Femur (tissue), 1 donor: ENCODE measurements at regions not wholly inside any gene's neighbourhood (a gene's known extent, or its start where the extent isn't known, plus 50 kb on each side); places are given as distances from the start of the nearest gene placed in this dataset.

Experiments used
- DNase-seq: peaks from one replicate; pipeline ENCODE4 v3.0.0-alpha.2; 2017

GRCh38 chr1:172895050-172895460, 155.7 kb downstream of the TNFSF18 start:
- no peak for DNase-seq

GRCh38 chr1:172895761-172896160, 155.0 kb downstream of the TNFSF18 start:
- no peak for DNase-seq

- no peak for DNase-seq
These were observed 153.0 kb downstream of the TNFSF18 start for GRCh38 chr1:172897738-172898137.

- no peak for DNase-seq
These were observed 151.9 kb downstream of the TNFSF18 start for GRCh38 chr1:172898866-172899265.

- DNase-seq = no peak
These were observed 150.3 kb downstream of the TNFSF18 start for GRCh38 chr1:172900376-172900997.

GRCh38 chr1:172902200-172902599, 148.5 kb downstream of the TNFSF18 start:
- DNase-seq = no peak

GRCh38 chr1:172902861-172903381, 147.8 kb downstream of the TNFSF18 start:
- DNase-seq = no peak

- no peak for DNase-seq
These were observed 147.0 kb downstream of the TNFSF18 start for GRCh38 chr1:172903581-172904220.

GRCh38 chr1:172905452-172905851, 145.3 kb downstream of the TNFSF18 start:
- DNase-seq = no peak

GRCh38 chr1:172906778-172907592, 143.8 kb downstream of the TNFSF18 start:
- no peak for DNase-seq

- no peak for DNase-seq
These were observed 142.9 kb downstream of the TNFSF18 start for GRCh38 chr1:172907834-172908326.

- DNase-seq = no peak
These were observed 141.0 kb downstream of the TNFSF18 start for GRCh38 chr1:172909606-172910326.

- DNase-seq = no peak
These were observed 137.9 kb downstream of the TNFSF18 start for GRCh38 chr1:172912765-172913260.

GRCh38 chr1:172914501-172915144, 136.1 kb downstream of the TNFSF18 start:
- no peak for DNase-seq

- no peak for DNase-seq
These were observed 135.5 kb downstream of the TNFSF18 start for GRCh38 chr1:172915271-172915670.

GRCh38 chr1:172916116-172916515, 134.6 kb downstream of the TNFSF18 start:
- DNase-seq = no peak

- DNase-seq = no peak
These were observed 132.8 kb downstream of the TNFSF18 start for GRCh38 chr1:172917972-172918371.

GRCh38 chr1:172918478-172918877, 132.3 kb downstream of the TNFSF18 start:
- DNase-seq = no peak

- no peak for DNase-seq
These were observed 124.7 kb downstream of the TNFSF18 start for GRCh38 chr1:172926070-172926469.

GRCh38 chr1:172928412-172928811, 122.3 kb downstream of the TNFSF18 start:
- no peak for DNase-seq

GRCh38 chr1:172929006-172929405, 121.7 kb downstream of the TNFSF18 start:
- DNase-seq = no peak

- DNase-seq = no peak
These were observed 120.6 kb downstream of the TNFSF18 start for GRCh38 chr1:172930142-172930541.
